GM06990 (cell line): ENCODE measurements at regions not wholly inside any gene's neighbourhood (a gene's known extent, or its start where the extent isn't known, plus 50 kb on each side); places are given as distances from the start of the nearest gene placed in this dataset.
A peak's percentile ranks its signal among the peaks of the same experiment; 100 is the strongest.

Experiments
- DNase-seq: peaks from one replicate; pipeline ENCODE4 v3.0.0-alpha.2; 2011; ENCODE audit not compliant: insufficient read length; ENCODE audit errors: extremely low read depth
- H3K27me3 ChIP-seq: replicated peaks from 2 replicates; pipeline ENCODE4 v1.6.0; 2011; ENCODE audit warnings: low read length; ENCODE audit not compliant: control insufficient read depth, insufficient read depth
- H3K36me3 ChIP-seq: 2 replicates; pipeline ENCODE4 v1.5.1; 2011; ENCODE audit warnings: low read length; ENCODE audit not compliant: control insufficient read depth, insufficient read depth
- H3K4me3 ChIP-seq: replicated peaks from 2 replicates; pipeline ENCODE4 v1.5.1; 2011; ENCODE audit warnings: low read depth, mild to moderate bottlenecking, control low read depth, low read length
- TF ChIP-seq, protein P1 (sequence below): IDR thresholded peaks from 2 replicates; pipeline ENCODE4 v1.5.1; 2011; ENCODE audit warnings: low read length, control low read depth, mild to moderate bottlenecking, inconsistent platforms; ENCODE audit not compliant: insufficient read depth, poor library complexity, severe bottlenecking

DNA sequence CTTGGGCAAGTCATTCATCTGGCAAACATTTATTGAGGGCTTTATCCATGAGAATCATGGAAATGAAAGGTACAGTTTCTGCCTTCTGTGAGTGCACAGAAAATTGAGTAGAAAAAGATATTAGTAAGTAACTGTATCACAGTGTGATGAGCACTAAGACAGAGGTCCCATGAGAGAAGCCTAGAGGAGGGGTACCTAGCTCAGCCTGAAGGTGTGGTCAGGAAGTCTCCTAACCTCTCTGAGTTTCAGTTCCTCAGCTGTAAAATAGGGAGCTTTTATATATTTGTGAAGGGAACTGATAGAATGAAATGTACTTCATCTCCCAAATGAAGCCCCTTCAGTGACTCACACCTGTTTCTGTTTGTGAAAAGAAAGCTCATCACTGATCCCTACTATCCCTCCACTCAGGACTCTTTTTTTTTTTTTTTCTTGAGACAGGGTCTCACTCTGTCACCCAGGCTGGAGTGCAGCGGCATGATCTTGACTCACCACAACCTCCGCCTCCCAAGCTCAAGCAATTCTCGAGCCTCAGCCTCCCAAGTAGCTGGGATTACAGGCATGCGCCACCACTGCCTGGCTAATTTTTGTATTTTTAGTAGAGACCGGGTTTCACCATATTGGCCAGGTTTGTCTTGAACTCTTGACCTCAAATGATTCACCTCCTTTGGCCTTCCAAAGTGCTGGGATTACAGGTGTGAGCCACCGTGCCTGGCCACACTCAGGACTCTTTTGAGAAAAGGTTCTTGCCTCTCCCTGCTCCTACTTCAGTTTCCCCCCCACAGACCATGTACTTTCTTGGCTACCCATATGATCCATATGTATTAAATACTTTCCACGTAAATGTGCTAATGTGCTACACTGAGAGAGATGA is 93.7 kb upstream of the FUT8 start:
- no peaks in the 10 kb centered on the region for H3K27me3 ChIP-seq
- H3K36me3 ChIP-seq: no peaks in the 10 kb centered on the region; the same call in 1 of the 2 replicates
- peak; percentile 76 for DNase-seq
- H3K4me3 ChIP-seq: peak overlapping the region; percentile 56
- TF ChIP-seq, protein P1, sequence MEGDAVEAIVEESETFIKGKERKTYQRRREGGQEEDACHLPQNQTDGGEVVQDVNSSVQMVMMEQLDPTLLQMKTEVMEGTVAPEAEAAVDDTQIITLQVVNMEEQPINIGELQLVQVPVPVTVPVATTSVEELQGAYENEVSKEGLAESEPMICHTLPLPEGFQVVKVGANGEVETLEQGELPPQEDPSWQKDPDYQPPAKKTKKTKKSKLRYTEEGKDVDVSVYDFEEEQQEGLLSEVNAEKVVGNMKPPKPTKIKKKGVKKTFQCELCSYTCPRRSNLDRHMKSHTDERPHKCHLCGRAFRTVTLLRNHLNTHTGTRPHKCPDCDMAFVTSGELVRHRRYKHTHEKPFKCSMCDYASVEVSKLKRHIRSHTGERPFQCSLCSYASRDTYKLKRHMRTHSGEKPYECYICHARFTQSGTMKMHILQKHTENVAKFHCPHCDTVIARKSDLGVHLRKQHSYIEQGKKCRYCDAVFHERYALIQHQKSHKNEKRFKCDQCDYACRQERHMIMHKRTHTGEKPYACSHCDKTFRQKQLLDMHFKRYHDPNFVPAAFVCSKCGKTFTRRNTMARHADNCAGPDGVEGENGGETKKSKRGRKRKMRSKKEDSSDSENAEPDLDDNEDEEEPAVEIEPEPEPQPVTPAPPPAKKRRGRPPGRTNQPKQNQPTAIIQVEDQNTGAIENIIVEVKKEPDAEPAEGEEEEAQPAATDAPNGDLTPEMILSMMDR: no peak

DNA sequence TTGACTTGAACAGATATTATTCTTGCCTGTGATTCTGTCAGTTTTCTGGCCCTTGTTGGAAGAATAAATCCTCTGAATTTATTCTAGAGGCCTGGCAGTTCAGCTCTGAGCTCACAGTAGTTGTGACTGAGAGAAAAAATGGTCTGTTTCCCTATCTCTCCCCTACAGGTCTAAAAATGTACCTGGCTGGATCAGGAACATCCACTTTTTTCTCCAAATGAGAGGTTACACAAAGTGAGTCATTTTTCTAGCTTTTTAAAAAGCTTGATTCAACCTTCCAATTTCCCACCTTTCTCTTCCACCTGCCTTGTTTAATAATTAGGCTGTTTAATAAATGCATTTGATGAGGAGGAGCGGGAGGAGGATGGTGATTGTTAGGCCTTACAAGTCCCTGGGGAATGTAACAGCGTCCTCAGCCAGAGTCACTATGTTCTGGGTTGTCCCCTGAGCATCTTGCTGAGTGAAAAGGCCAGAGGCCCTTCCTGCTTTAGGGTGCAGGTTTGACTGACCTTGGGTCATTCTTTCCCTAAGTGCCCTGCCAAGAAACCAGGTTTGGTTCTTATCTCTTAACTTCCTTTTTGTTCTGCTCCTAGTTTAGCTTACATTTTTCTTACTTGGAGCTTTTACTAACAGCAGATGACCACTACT is 91.7 kb upstream of the FUT8 start:
- TF ChIP-seq, protein P1: no peak
- no peaks in the 10 kb centered on the region for H3K27me3 ChIP-seq
- no peaks in the 10 kb centered on the region; the same call in 1 of the 2 replicates for H3K36me3 ChIP-seq
- no peak overlapping the region for H3K4me3 ChIP-seq
- DNase-seq: no peak

DNA sequence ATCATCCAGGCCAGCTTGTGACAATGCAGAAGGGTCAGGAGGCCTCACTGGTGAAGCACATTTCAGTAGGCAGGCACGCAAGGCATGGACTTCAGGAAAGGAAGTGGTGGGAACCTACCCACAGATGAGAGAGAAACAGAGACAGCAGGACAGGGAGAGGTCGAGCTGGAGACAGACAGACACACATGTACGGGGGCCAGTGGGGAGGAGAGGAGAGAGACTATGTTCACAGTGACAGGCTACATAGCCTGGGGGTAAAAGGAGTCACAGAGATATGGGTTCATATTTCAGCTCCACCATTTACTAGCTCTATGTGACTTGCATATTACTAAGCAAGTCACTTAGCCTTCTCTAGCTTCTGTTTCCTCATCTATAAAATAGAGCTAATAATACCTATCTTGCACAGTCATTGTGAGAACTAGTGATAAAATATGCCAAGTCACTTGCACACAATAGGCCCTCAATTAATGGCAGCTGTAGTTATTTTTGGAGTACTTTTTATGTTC is 91.1 kb upstream of the FUT8 start:
- Histone ChIP-seq H3K27me3 (no peaks in the 10 kb centered on the region), H3K4me3 (no peak overlapping the region), H3K36me3 (no peaks in the 10 kb centered on the region; the same call in 1 of the 2 replicates)
- DNase-seq: peak; percentile 76
- TF ChIP-seq, protein P1: no peak

DNA sequence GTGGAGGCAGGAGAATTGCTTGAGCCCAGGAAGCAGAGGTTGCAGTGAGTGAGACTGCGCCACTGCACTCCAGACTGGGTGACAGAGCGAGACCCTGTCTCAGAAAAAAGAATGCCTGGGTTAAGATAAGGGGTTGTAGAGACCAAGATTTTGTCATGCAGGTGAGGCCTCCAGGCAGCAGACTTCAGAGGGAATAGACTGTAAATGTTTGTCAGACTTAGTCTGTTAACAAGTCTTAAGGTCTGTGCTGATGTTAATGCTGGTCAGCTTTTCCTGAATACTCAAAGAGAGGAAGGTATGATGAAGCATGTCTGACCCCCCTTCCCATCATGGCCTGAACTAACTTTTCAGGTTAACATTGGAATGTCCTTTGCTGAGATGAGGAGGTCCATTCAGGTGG is 83.0 kb upstream of the FUT8 start:
- H3K4me3 ChIP-seq: no peak overlapping the region
- no peaks in the 10 kb centered on the region for H3K27me3 ChIP-seq
- TF ChIP-seq, protein P1: no peak
- no peaks in the 10 kb centered on the region; the same call in 1 of the 2 replicates for H3K36me3 ChIP-seq
- DNase-seq: no peak

DNA sequence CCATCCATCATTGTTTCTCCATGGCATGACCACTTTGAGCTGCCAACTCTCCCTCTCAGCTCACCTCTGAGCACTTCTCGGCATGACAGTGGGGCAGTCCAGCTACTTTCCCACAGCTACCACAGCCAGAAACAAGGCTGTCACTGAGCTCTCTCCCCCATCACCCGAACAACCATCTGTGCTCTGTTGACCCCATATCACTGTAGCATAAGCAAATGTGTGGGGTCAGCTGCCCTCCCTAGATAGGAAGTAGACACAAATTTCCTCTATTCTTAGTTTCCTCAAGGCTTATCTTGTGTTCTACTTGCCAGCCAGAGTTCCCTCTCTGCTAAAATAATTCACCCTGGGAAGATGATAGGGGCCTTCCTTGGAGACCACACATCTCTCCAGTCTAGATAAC is 82.6 kb upstream of the FUT8 start:
- DNase-seq: no peak
- Histone ChIP-seq H3K36me3 (no peaks in the 10 kb centered on the region; the same call in 1 of the 2 replicates), H3K27me3 (no peaks in the 10 kb centered on the region), H3K4me3 (no peak overlapping the region)
- TF ChIP-seq, protein P1: no peak
